Body of pancreas (tissue), 4 donors: ENCODE measurements at regions not wholly inside any gene's neighbourhood (a gene's known extent, or its start where the extent isn't known, plus 50 kb on each side); places are given as distances from the start of the nearest gene placed in this dataset.
"Not testable (repeated sequence)": the region's sequence is repeated elsewhere in the genome, so short reads cannot be mapped to it uniquely, and the experiment has no call there.

Experiments
- ATAC-seq: fragments of 150-250 bp; one replicate; pipeline ENCODE4 v1.9.1; 2016
- DNase-seq, 4 donors: peaks; one replicate each; pipeline ENCODE4 v3.0.0-alpha.2; 2019
- H3K27ac ChIP-seq, 4 donors: fragments of 200-600 bp; sonication (generic); 1 replicate in 3 of 4; 2 replicates in 1 of 4; pipeline versions ENCODE4 v1.5.1 to v1.6.1; 2016 to 2019; ENCODE audit warnings: mild to moderate bottlenecking in 1 of 4, mixed read lengths in 1 of 4, moderate library complexity in 1 of 4
- H3K27me3 ChIP-seq, 2 donors: fragments of 200-600 bp; sonication (generic); one replicate each; pipeline ENCODE4 v1.6.0; 2016; ENCODE audit warnings: mild to moderate bottlenecking in 1 of 2
- H3K36me3 ChIP-seq, 2 donors: fragments of 200-600 bp; sonication (generic); replicated peaks in 1 of 2; 2 replicates each; pipeline ENCODE4 v1.5.1; 2016; ENCODE audit warnings: low read depth in 2 of 2; ENCODE audit not compliant: insufficient read depth in 1 of 2
- H3K4me1 ChIP-seq: fragments of 200-600 bp; sonication (generic); one replicate; pipeline ENCODE4 v1.6.0; 2016
- H3K4me3 ChIP-seq, 2 donors: fragments of 200-600 bp; sonication (generic); 1 replicate in 1 of 2; 2 replicates in 1 of 2; pipeline ENCODE4 v1.5.1; 2016 to 2019
- H3K9me3 ChIP-seq, 3 donors: fragments of 200-600 bp; sonication (generic); 1 replicate in 2 of 3; 2 replicates in 1 of 3; pipeline ENCODE4 v1.5.1; 2016
- POLR2A ChIP-seq, 3 donors: fragments of 450-650 bp; IDR thresholded peaks; one replicate each; pipeline ENCODE4 v1.6.1; 2016; ENCODE audit warnings: antibody characterized with exemption in 3 of 3, mild to moderate bottlenecking in 2 of 3
- WGBS, 2 donors: methylation state at CpG; one replicate each; pipeline ENCODE4 v1.1.5; 2017; 5-methylcytosine and 5-hydroxymethylcytosine counted together
- intact Hi-C: fragments of 100-400 bp; cut with DNase I; formaldehyde crosslinking; loops from one replicate; pipeline ENCODE4 v1.15.1; 2023
- TF ChIP-seq, protein P1 (sequence below), 7 experiments: fragments of 450-650 bp in 4 of 7; fragments of 200-600 bp in 3 of 7; sonication (generic) in 3 of 7; IDR thresholded peaks; one replicate each; pipeline ENCODE4 v1.5.1; 2016 to 2019; ENCODE audit warnings: antibody characterized with exemption in 7 of 7

DNA sequence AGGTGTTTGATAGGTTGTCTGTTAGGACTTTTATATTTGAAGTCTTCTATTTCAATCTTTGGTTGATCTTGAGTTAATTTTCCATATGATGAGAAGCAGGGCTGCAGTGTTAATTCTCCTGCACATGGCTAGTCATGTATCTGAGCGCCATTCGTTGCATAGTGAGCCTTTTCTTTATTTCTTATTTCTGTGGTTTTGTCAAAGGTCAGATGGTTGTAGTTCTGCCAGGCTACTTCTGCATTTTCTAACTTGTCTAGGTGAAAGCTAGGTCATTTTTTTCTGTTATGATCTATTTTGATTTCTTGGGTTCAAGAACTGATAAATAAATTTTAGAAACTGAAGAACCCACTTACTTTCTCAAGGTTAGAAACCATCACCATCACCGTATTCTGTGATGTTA is 56.7 kb downstream of the CCDC74A start:
- intact Hi-C loops: no loop called here
- WGBS, 2 donors: 72 to 76% methylated on average over 3 of the region's 3 CpGs
- Histone ChIP-seq H3K9me3 (no peaks in the 10 kb centered on the region), H3K27me3 (no peaks in the 10 kb centered on the region), H3K27ac (no peak overlapping the region), H3K36me3 (no peaks in the 10 kb centered on the region), H3K4me1 (no peaks in the 10 kb centered on the region), H3K4me3 (no peak overlapping the region)
- ATAC-seq (no peak), DNase-seq (no peak)
- no peak for TF ChIP-seq POLR2A (IDR thresholded peaks at IDR 0.05)
- TF ChIP-seq, protein P1, sequence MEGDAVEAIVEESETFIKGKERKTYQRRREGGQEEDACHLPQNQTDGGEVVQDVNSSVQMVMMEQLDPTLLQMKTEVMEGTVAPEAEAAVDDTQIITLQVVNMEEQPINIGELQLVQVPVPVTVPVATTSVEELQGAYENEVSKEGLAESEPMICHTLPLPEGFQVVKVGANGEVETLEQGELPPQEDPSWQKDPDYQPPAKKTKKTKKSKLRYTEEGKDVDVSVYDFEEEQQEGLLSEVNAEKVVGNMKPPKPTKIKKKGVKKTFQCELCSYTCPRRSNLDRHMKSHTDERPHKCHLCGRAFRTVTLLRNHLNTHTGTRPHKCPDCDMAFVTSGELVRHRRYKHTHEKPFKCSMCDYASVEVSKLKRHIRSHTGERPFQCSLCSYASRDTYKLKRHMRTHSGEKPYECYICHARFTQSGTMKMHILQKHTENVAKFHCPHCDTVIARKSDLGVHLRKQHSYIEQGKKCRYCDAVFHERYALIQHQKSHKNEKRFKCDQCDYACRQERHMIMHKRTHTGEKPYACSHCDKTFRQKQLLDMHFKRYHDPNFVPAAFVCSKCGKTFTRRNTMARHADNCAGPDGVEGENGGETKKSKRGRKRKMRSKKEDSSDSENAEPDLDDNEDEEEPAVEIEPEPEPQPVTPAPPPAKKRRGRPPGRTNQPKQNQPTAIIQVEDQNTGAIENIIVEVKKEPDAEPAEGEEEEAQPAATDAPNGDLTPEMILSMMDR (IDR thresholded peaks at IDR 0.05): no peak

- TF ChIP-seq POLR2A (IDR thresholded peaks at IDR 0.05): no peak
- TF ChIP-seq, protein P1 (IDR thresholded peaks at IDR 0.05): no peak
- H3K4me3 ChIP-seq: no peak overlapping the region
- DNase-seq: no peak
- no peaks in the 10 kb centered on the region for H3K27me3 ChIP-seq
- H3K4me1 ChIP-seq: no peaks in the 10 kb centered on the region
- no peaks in the 10 kb centered on the region for H3K9me3 ChIP-seq
- intact Hi-C loops: no loop called here
- H3K27ac ChIP-seq: no peak overlapping the region
- 58 to 59% methylated on average over 4 of the region's 4 CpGs for WGBS, 2 donors
- no peak for ATAC-seq
- no peaks in the 10 kb centered on the region for H3K36me3 ChIP-seq
Measured at GRCh38 chr2:131584940-131585339, 57.3 kb downstream of the CCDC74A start.

DNA sequence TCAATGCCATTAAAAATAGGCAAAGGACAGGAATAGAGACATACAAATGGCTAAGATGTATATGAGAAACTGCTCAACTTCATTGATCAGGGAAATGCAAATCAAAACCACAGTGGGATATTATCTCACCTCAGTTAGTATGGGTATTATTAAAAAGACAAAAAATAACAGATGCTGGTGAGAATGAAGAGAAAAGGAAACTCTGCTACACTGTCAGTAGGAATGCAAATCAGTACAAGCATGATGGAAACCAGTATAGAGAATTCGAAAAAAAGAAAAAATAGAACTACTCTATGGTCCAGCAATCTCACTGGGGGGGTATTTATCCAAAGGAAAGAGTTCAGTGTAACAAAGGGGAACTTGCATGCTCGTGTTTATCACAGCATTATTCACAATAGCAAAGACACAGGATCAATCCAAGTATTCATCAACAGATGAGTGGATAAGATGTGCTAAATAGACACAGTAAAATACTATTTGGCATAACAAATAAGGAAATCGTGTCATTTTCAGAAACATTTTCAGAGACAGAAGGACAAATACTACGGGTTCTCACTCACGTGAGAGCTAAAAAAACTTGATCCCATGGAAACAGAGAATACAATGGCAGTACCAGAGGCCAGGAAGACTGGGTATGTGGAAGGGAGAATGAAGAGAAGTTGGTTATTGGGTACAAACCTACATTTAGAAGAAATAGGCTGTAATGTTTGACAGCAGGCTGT is 60.6 kb downstream of the CCDC74A start:
- ATAC-seq (no peak), DNase-seq (no peak)
- H3K27me3 ChIP-seq: no peaks in the 10 kb centered on the region
- 41 to 50% methylated on average over 5 of the region's 5 CpGs for WGBS, 2 donors
- H3K4me3 ChIP-seq: no peak overlapping the region
- no peaks in the 10 kb centered on the region for H3K9me3 ChIP-seq
- no peak for TF ChIP-seq POLR2A (IDR thresholded peaks at IDR 0.05)
- TF ChIP-seq, protein P1 (IDR thresholded peaks at IDR 0.05): no peak
- H3K27ac ChIP-seq: no peak overlapping the region
- no peaks in the 10 kb centered on the region for H3K4me1 ChIP-seq
- intact Hi-C loops: no loop called here
- no peaks in the 10 kb centered on the region for H3K36me3 ChIP-seq

- H3K36me3 ChIP-seq, H3K9me3 ChIP-seq, DNase-seq, H3K4me3 ChIP-seq, H3K27me3 ChIP-seq, H3K4me1 ChIP-seq, H3K27ac ChIP-seq, ATAC-seq, intact Hi-C loops: not testable (repeated sequence)
- 50 to 59% methylated on average over 1 to 6 of the region's 6 CpGs for WGBS, 2 donors
Measured at GRCh38 chr2:131589126-131589525, 61.4 kb downstream of the CCDC74A start.

DNA sequence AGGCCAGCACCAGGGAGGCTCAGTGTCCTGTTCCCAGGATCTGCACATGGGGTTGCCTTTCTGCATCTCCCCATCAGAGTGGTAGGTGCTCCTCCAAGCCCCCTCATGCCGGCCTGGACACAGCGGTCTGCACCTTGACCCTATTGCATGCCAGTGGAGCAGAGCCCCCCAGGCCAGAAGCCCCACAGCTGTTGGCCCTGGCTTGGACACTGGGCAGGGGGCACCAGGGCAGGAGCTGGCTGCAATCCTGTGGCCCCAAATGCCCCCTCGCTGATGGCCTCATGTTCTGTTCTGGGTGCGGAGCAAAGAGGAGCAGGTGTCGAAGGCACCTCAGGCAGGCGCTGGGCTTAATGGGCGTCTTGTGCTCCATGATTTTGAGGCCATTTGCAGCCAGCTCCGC is 62.7 kb downstream of the CCDC74A start:
- TF ChIP-seq, protein P1 (IDR thresholded peaks at IDR 0.05): no peak
- TF ChIP-seq POLR2A (IDR thresholded peaks at IDR 0.05): no peak
- no peak for ATAC-seq

More for the DNA sequence above, 62.7 kb downstream of the CCDC74A start:
- WGBS, 2 donors: 68 to 90% methylated on average over 3 to 8 of the region's 8 CpGs
- Histone ChIP-seq H3K27ac (no peak overlapping the region), H3K9me3 (no peaks in the 10 kb centered on the region), H3K4me3 (no peak overlapping the region), H3K36me3 (no peaks in the 10 kb centered on the region), H3K27me3 (no peaks in the 10 kb centered on the region), H3K4me1 (no peaks in the 10 kb centered on the region)
- DNase-seq: no peak
- intact Hi-C loops: no loop called here
